Upper lobe of left lung (tissue), 6 donors: ENCODE measurements at regions not wholly inside any gene's neighbourhood (a gene's known extent, or its start where the extent isn't known, plus 50 kb on each side); places are given as distances from the start of the nearest gene placed in this dataset.

Experiments used
- ATAC-seq, 2 donors: fragments of 200-7000 bp; cut with Tn5 transposase; one replicate each; pipeline ENCODE4 v1.9.1; 2022; ENCODE audit warnings: mild to moderate bottlenecking in 2 of 2, moderate library complexity in 2 of 2; ENCODE audit not compliant: low FRiP score in 2 of 2
- DNase-seq, 2 donors: peaks; one replicate each; pipeline ENCODE4 v3.0.0-alpha.2; 2019 to 2020
- H3K27ac ChIP-seq, 4 donors: fragments of 200-600 bp; sonication (generic); one replicate each; pipeline ENCODE4 v1.5.1; 2016 to 2019
- H3K27me3 ChIP-seq, 4 donors: fragments of 200-600 bp; sonication (generic); one replicate each; pipeline ENCODE4 v1.5.1; 2017 to 2019
- H3K36me3 ChIP-seq, 4 donors: fragments of 200-600 bp; sonication (generic); one replicate each; pipeline ENCODE4 v1.5.1; 2016 to 2019
- H3K4me1 ChIP-seq, 4 donors: fragments of 200-600 bp; sonication (generic); one replicate each; pipeline ENCODE4 v1.5.1; 2018 to 2019
- H3K4me3 ChIP-seq, 4 donors: fragments of 200-600 bp; sonication (generic); one replicate each; pipeline ENCODE4 v1.5.1; 2017 to 2019; ENCODE audit warnings: mild to moderate bottlenecking in 2 of 4, moderate library complexity in 1 of 4
- H3K9me3 ChIP-seq, 4 donors: fragments of 200-600 bp; sonication (generic); one replicate each; pipeline ENCODE4 v1.5.1; 2018 to 2019
- CTCF ChIP-seq, 6 experiments: fragments of 450-650 bp in 4 of 6; fragments of 200-600 bp in 2 of 6; sonication (generic) in 2 of 6; IDR thresholded peaks; one replicate each; pipeline ENCODE4 v1.5.1; 2016 to 2019; ENCODE audit warnings: antibody characterized with exemption in 6 of 6
- EP300 ChIP-seq, 4 donors: sonication (generic); formaldehyde crosslinking; IDR thresholded peaks; one replicate each; pipeline ENCODE4 v1.5.1; 2017; ENCODE audit warnings: antibody characterized with exemption in 4 of 4, control low read depth in 2 of 4
- POLR2A ChIP-seq, 4 donors: fragments of 450-650 bp; IDR thresholded peaks; one replicate each; pipeline ENCODE4 v1.5.1; 2016 to 2017; ENCODE audit warnings: antibody characterized with exemption in 4 of 4, mild to moderate bottlenecking in 2 of 4
- POLR2AphosphoS5 ChIP-seq, 2 donors: sonication (generic); formaldehyde crosslinking; IDR thresholded peaks; one replicate each; pipeline ENCODE4 v1.5.1; 2017; ENCODE audit warnings: antibody characterized with exemption in 2 of 2
- WGBS, 2 donors: methylation state at CpG; one replicate each; pipeline ENCODE4 v1.1.5; 2017 to 2018; 5-methylcytosine and 5-hydroxymethylcytosine counted together
- donor health status: DM: no; HTN: no; CAD: no; lungs with moderate emphysema.
- donor health status: DM: no; HTN: yes; CAD: no; lungs with severe emphysema.

GRCh38 chr2:215879977-215880940 lies 133.1 kb downstream of the MREG start:
- no peak overlapping the region for H3K27ac ChIP-seq
- no peaks in the 10 kb centered on the region for H3K27me3 ChIP-seq
- H3K36me3 ChIP-seq, result no peaks in the 10 kb centered on the region
- H3K4me3 ChIP-seq, result no peak overlapping the region
- WGBS, 2 donors, result 84 to 89% methylated on average over 8 of the region's 8 CpGs
- no peaks in the 10 kb centered on the region for H3K9me3 ChIP-seq
- ATAC-seq (no peak), DNase-seq (no peak)
- TF ChIP-seq POLR2AphosphoS5 (IDR thresholded peaks at IDR 0.05) (no peak), POLR2A (IDR thresholded peaks at IDR 0.05) (no peak), EP300 (IDR thresholded peaks at IDR 0.05) (no peak), CTCF (IDR thresholded peaks at IDR 0.05) (no peak)
- H3K4me1 ChIP-seq, result no peaks in the 10 kb centered on the region

GRCh38 chr2:215879331-215879730 lies 134.0 kb downstream of the MREG start:
- no peak overlapping the region for H3K27ac ChIP-seq
- H3K4me1 ChIP-seq, result no peaks in the 10 kb centered on the region
- 52 to 62% methylated on average over 1 of the region's 1 CpG for WGBS, 2 donors
- DNase-seq (no peak), ATAC-seq (no peak)
- H3K9me3 ChIP-seq, result no peaks in the 10 kb centered on the region
- no peaks in the 10 kb centered on the region for H3K36me3 ChIP-seq
- TF ChIP-seq CTCF (IDR thresholded peaks at IDR 0.05), result no peak
- TF ChIP-seq POLR2A (IDR thresholded peaks at IDR 0.05), result no peak
- no peak for TF ChIP-seq EP300 (IDR thresholded peaks at IDR 0.05)
- TF ChIP-seq POLR2AphosphoS5 (IDR thresholded peaks at IDR 0.05), result no peak
- no peak overlapping the region for H3K4me3 ChIP-seq
- no peaks in the 10 kb centered on the region for H3K27me3 ChIP-seq

GRCh38 chr2:215878476-215879063 lies 134.8 kb downstream of the MREG start:
- no peak overlapping the region for H3K4me3 ChIP-seq
- ATAC-seq (no peak), DNase-seq (no peak)
- no peaks in the 10 kb centered on the region for H3K9me3 ChIP-seq
- H3K27ac ChIP-seq, result no peak overlapping the region
- TF ChIP-seq CTCF (IDR thresholded peaks at IDR 0.05) (no peak), POLR2AphosphoS5 (IDR thresholded peaks at IDR 0.05) (no peak), EP300 (IDR thresholded peaks at IDR 0.05) (no peak)
- H3K36me3 ChIP-seq, result no peaks in the 10 kb centered on the region
- no peaks in the 10 kb centered on the region for H3K27me3 ChIP-seq
- WGBS, 2 donors, result 82 to 88% methylated on average over 4 of the region's 4 CpGs
- H3K4me1 ChIP-seq, result no peaks in the 10 kb centered on the region

GRCh38 chr2:215876937-215877238 lies 136.5 kb downstream of the MREG start:
- Histone ChIP-seq H3K9me3 (no peaks in the 10 kb centered on the region), H3K27me3 (no peaks in the 10 kb centered on the region), H3K36me3 (no peaks in the 10 kb centered on the region), H3K4me3 (no peak overlapping the region), H3K27ac (no peak overlapping the region), H3K4me1 (no peaks in the 10 kb centered on the region)
- DNase-seq (no peak), ATAC-seq (no peak)
- WGBS, 2 donors, result 76 to 92% methylated on average over 1 of the region's 1 CpG
- TF ChIP-seq POLR2A (IDR thresholded peaks at IDR 0.05), result no peak
- no peak for TF ChIP-seq EP300 (IDR thresholded peaks at IDR 0.05)
- TF ChIP-seq CTCF (IDR thresholded peaks at IDR 0.05), result no peak
- no peak for TF ChIP-seq POLR2AphosphoS5 (IDR thresholded peaks at IDR 0.05)
